GM12875 (cell line): ENCODE measurements at regions not wholly inside any gene's neighbourhood (a gene's known extent, or its start where the extent isn't known, plus 50 kb on each side); places are given as distances from the start of the nearest gene placed in this dataset.

Experiments
- H3K4me3 ChIP-seq: one replicate; pipeline ENCODE4 v1.5.1; 2011; ENCODE audit warnings: low read depth, low read length, control low read depth
- CTCF ChIP-seq: IDR thresholded peaks from 2 replicates; pipeline ENCODE4 v1.5.1; 2011; ENCODE audit warnings: low read depth, mild to moderate bottlenecking, control low read depth, inconsistent platforms, low read length, moderate library complexity, borderline replicate concordance; ENCODE audit not compliant: insufficient read depth

GRCh38 chr21:35737899-35738346 is 322.4 kb downstream of the SETD4 start:
- TF ChIP-seq CTCF: no peak
- no peak overlapping the region for H3K4me3 ChIP-seq

DNA sequence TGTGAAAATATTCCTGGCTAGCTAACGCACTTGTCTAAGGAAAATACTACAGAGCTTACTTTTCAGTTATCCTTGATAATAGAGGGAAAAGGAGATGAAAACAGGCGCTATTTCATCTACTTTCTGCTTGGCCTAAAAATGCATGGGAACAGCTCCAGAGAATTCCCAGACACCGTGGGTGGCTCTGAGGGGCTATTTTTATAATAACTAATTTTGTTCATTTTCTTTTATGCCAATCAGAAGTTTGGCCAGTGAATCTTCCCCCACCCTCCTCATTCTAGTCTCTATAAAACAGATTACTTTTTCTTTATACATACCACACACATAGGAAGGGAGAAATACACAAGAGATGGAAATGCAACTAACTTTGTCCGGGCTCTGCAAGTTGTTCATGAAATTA is 322.9 kb downstream of the SETD4 start:
- TF ChIP-seq CTCF: no peak
- H3K4me3 ChIP-seq: no peak overlapping the region

DNA sequence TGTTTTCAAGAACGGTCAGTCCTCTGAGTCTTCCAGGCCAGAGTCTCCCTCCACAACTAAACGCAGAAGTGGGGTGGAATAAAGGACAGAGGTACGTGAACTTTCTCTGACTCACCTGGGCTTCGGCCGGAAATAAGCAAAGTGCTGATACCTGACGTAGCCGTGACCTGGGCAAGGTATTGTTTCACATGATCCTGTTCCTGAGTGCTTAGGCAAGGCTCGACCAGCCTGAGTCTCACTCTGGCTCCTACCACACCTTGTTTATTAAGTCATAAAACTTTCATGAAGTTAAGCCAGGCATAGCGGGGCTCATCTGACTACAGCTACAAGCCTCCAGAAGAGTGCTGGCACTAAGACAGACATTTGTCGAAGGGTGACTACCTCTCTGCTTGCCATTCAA is 327.5 kb downstream of the SETD4 start:
- no peak overlapping the region for H3K4me3 ChIP-seq
- no peak for TF ChIP-seq CTCF

GRCh38 chr21:35730325-35730724 is 330.0 kb downstream of the SETD4 start:
- no peak overlapping the region for H3K4me3 ChIP-seq

DNA sequence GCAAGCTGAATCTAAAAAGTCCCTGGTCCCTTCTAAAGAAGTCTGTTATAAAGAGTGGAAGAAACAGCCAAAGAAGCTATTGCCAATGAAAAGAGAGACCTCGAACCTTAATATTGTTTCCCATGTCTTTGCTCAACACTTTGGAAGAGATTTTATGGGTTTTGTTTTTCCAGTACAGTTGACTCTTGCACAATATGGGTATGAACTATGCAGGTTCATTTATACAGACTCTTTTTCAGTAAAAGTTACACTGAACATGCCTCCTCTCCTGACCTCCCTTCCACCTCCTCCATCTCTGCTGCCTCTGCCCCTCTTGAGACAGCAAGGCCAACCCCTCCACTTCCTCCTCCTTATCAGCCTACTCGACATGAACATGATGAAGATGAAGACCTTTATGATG is 332.5 kb downstream of the SETD4 start:
- no peak overlapping the region for H3K4me3 ChIP-seq
- no peak for TF ChIP-seq CTCF

More at GRCh38 chr21:35730325-35730724, 330.0 kb downstream of the SETD4 start:
- TF ChIP-seq CTCF: no peak

GRCh38 chr21:35724156-35724555 is 336.2 kb downstream of the SETD4 start:
- no peak for TF ChIP-seq CTCF
- H3K4me3 ChIP-seq: no peak overlapping the region

DNA sequence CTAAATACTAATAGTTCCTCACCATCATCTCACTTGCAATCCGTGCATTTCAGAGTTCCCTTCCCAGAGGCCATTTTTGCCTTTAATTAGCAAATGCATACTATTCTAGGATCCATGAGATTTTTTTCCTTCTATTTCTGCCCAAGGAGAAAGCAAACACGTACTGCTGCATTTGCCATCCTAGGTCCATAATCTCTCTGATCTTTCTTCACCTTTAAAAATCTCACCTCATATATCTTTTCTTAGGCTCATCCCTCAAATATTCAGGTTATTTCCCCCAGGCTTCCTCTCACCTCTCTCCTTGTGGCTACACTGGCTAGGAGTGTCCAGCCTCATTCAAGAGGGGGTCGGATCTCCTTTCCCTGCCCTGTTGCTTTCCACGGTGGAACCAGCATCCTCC is 338.6 kb downstream of the SETD4 start:
- no peak overlapping the region for H3K4me3 ChIP-seq
- no peak for TF ChIP-seq CTCF
